ENCODE measurements at regions not wholly inside any gene's neighbourhood (a gene's known extent, or its start where the extent isn't known, plus 50 kb on each side); places are given as distances from the start of the nearest gene placed in this dataset.

- no peak for TF ChIP-seq CTCF (conservative IDR thresholded peaks at IDR 0.05; ENCODE audit: low read depth, low read length)
- no peak overlapping the region for H3K4me3 ChIP-seq (ENCODE audit: low read depth, low read length)
- no peak for DNase-seq (ENCODE audit: low read depth)
Measured at GRCh38 chr2:145157036-145157675, 637.2 kb upstream of the ZEB2 start.

- H3K4me3 ChIP-seq (ENCODE audit: low read depth, low read length) = no peak overlapping the region
- no peak for TF ChIP-seq CTCF (conservative IDR thresholded peaks at IDR 0.05; ENCODE audit: low read depth, low read length)
- DNase-seq (ENCODE audit: low read depth) = no peak
Measured at GRCh38 chr2:145156199-145156598, 636.3 kb upstream of the ZEB2 start.

- no peak for TF ChIP-seq CTCF (conservative IDR thresholded peaks at IDR 0.05; ENCODE audit: low read depth, low read length)
- DNase-seq (ENCODE audit: low read depth) = no peak
- no peak overlapping the region for H3K4me3 ChIP-seq (ENCODE audit: low read depth, low read length)
Measured at GRCh38 chr2:145155196-145155595, 635.3 kb upstream of the ZEB2 start.

GRCh38 chr2:145154731-145155130, 634.8 kb upstream of the ZEB2 start:
- no peak for TF ChIP-seq CTCF (conservative IDR thresholded peaks at IDR 0.05; ENCODE audit: low read depth, low read length)
- H3K4me3 ChIP-seq (ENCODE audit: low read depth, low read length) = no peak overlapping the region
- DNase-seq (ENCODE audit: low read depth) = no peak

GRCh38 chr2:145146691-145147090, 626.8 kb upstream of the ZEB2 start:
- TF ChIP-seq CTCF (conservative IDR thresholded peaks at IDR 0.05; ENCODE audit: low read depth, low read length) = no peak
- no peak for DNase-seq (ENCODE audit: low read depth)
- H3K4me3 ChIP-seq (ENCODE audit: low read depth, low read length) = no peak overlapping the region

GRCh38 chr2:145144131-145144728, 624.3 kb upstream of the ZEB2 start:
- DNase-seq (ENCODE audit: low read depth) = no peak
- no peak overlapping the region for H3K4me3 ChIP-seq (ENCODE audit: low read depth, low read length)
- no peak for TF ChIP-seq CTCF (conservative IDR thresholded peaks at IDR 0.05; ENCODE audit: low read depth, low read length)

GRCh38 chr2:145141981-145142380, 622.1 kb upstream of the ZEB2 start:
- no peak for TF ChIP-seq CTCF (conservative IDR thresholded peaks at IDR 0.05; ENCODE audit: low read depth, low read length)
- H3K4me3 ChIP-seq (ENCODE audit: low read depth, low read length) = no peak overlapping the region
- no peak for DNase-seq (ENCODE audit: low read depth)
